Thyroid gland (tissue), 4 donors: ENCODE measurements at regions not wholly inside any gene's neighbourhood (a gene's known extent, or its start where the extent isn't known, plus 50 kb on each side); places are given as distances from the start of the nearest gene placed in this dataset.
"Not testable (repeated sequence)": the region's sequence is repeated elsewhere in the genome, so short reads cannot be mapped to it uniquely, and the experiment has no call there.

Experiments used
- DNase-seq, 2 donors: peaks; one replicate each; pipeline ENCODE4 v3.0.0-alpha.2; 2019
- H3K27ac ChIP-seq, 3 donors: fragments of 200-600 bp; sonication (generic); 1 replicate in 2 of 3; 2 replicates in 1 of 3; pipeline ENCODE4 v1.5.1; 2016 to 2019; ENCODE audit warnings: mild to moderate bottlenecking in 1 of 3, moderate library complexity in 1 of 3
- H3K27me3 ChIP-seq: fragments of 200-600 bp; sonication (generic); one replicate; pipeline ENCODE4 v1.5.1; 2019
- H3K36me3 ChIP-seq, 2 donors: fragments of 200-600 bp; sonication (generic); one replicate each; pipeline ENCODE4 v1.5.1; 2016 to 2019
- H3K4me1 ChIP-seq, 2 donors: fragments of 200-600 bp; sonication (generic); one replicate each; pipeline ENCODE4 v1.5.1; 2017 to 2019
- H3K4me3 ChIP-seq, 3 donors: fragments of 200-600 bp; sonication (generic); replicated peaks in 1 of 3; 1 replicate in 2 of 3; 2 replicates in 1 of 3; pipeline ENCODE4 v1.5.1; 2016; ENCODE audit warnings: mild to moderate bottlenecking in 1 of 3
- H3K9me3 ChIP-seq: fragments of 200-600 bp; sonication (generic); one replicate; pipeline ENCODE4 v1.5.1; 2017
- CTCF ChIP-seq, 6 experiments: fragments of 200-600 bp in 3 of 6; fragments of 450-650 bp in 3 of 6; sonication (generic) in 3 of 6; IDR thresholded peaks; one replicate each; pipeline ENCODE4 v1.5.1; 2016 to 2019; ENCODE audit warnings: antibody characterized with exemption in 6 of 6, mild to moderate bottlenecking in 2 of 6, inconsistent platforms in 1 of 6, moderate library complexity in 1 of 6
- POLR2A ChIP-seq, 2 donors: fragments of 450-650 bp; IDR thresholded peaks; one replicate each; pipeline ENCODE4 v1.6.1; 2017; ENCODE audit warnings: antibody characterized with exemption in 2 of 2, mild to moderate bottlenecking in 2 of 2, moderate library complexity in 1 of 2
- WGBS, 2 donors: methylation state at CpG; one replicate each; pipeline ENCODE4 v1.1.5; 2017; 5-methylcytosine and 5-hydroxymethylcytosine counted together
- intact Hi-C: fragments of 100-400 bp; cut with DNase I; formaldehyde crosslinking; loops from one replicate; pipeline ENCODE4 v1.15.1; 2023

DNA sequence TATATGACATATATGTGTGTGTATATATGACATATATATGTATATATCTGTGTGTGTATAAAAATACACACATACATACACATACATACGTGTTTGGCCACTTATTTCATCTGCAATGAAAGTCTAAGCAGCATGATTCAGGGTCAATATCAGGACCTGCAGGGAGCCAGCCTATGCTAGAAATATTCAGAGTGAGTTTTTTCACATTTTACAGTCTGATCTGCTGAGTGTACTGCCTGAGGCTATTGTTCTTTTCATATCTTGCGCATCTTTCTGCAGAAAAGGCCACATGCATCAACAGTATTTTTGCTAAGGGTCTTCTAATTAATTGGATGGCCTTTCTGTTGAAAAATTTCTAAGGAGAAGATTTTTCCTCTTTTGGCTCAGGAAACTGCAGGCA is 80.0 kb upstream of the TSPY4 start:
- Histone ChIP-seq H3K27me3 (no peaks in the 10 kb centered on the region), H3K27ac (no peak overlapping the region), H3K9me3 (no peaks in the 10 kb centered on the region), H3K4me3 (no peak overlapping the region), H3K36me3 (no peaks in the 10 kb centered on the region), H3K4me1 (no peaks in the 10 kb centered on the region)
- WGBS, 2 donors = 54 to 59% methylated on average over 2 of the region's 2 CpGs
- TF ChIP-seq CTCF (IDR thresholded peaks at IDR 0.05) (no peak), POLR2A (IDR thresholded peaks at IDR 0.05) (no peak)
- DNase-seq = no peak
- intact Hi-C loops = no loop called here

DNA sequence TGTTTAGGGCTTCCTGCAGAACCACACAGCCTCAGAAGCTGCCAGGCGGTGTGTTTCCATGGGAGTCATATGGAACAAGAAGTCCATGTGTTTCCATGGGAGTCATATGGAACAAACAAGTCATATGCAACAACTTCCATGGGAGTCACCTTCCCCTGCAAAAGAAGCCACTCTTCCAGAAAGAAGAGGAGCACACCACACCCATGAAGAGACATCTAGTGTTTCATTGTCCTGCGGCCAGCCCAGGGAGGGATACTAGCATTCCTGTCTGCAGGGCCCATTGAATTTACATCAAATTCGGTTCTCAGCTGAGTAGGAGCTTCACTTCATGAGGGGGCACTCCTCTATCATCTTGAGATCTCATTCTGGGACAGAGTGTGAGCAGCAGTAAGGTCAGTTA is 79.5 kb upstream of the TSPY4 start:
- no peak for TF ChIP-seq CTCF (IDR thresholded peaks at IDR 0.05)
- TF ChIP-seq POLR2A (IDR thresholded peaks at IDR 0.05) = no peak
- Histone ChIP-seq H3K4me1 (no peaks in the 10 kb centered on the region), H3K9me3 (no peaks in the 10 kb centered on the region), H3K27ac (no peak overlapping the region), H3K36me3 (no peaks in the 10 kb centered on the region), H3K4me3 (no peak overlapping the region), H3K27me3 (no peaks in the 10 kb centered on the region)
- intact Hi-C loops = no loop called here
- DNase-seq = no peak
- WGBS, 2 donors = 17 to 25% methylated on average over 2 of the region's 3 CpGs

- Histone ChIP-seq H3K27me3 (no peaks in the 10 kb centered on the region), H3K27ac (no peak overlapping the region), H3K4me3 (no peak overlapping the region), H3K36me3 (no peaks in the 10 kb centered on the region), H3K9me3 (no peaks in the 10 kb centered on the region), H3K4me1 (no peaks in the 10 kb centered on the region)
- intact Hi-C loops = no loop called here
- peak; percentile 40 to 44 for DNase-seq
- TF ChIP-seq POLR2A (IDR thresholded peaks at IDR 0.05) (no peak), CTCF (IDR thresholded peaks at IDR 0.05) (no peak)
- WGBS, 2 donors = 60 to 83% methylated on average over 1 of the region's 1 CpG
Measured at GRCh38 chrY:9259368-9259767, 77.9 kb upstream of the TSPY4 start.

DNA sequence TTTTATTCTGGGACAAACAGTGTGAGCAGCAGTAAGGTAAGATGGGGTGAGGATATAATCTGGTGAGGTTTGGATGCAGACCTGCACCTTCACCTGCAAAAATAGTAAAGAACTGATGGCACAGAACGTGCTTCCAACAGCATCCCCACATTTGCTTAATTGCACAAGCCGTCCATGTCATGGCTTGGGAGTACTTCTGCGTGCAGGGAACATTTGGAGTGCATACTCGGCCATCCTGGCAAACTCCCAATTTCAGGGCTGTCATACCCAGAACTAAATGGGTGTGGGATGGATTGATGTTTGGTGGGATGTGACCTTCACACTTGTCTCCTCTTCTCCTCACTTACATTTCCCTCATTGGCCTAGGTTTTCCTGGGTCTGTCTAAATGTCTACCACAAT is 76.8 kb upstream of the TSPY4 start:
- DNase-seq = no peak
- no peak overlapping the region for H3K4me3 ChIP-seq
- WGBS, 2 donors = 32 to 44% methylated on average over 4 of the region's 4 CpGs
- H3K27ac ChIP-seq = no peak overlapping the region
- no peaks in the 10 kb centered on the region for H3K27me3 ChIP-seq
- H3K36me3 ChIP-seq = no peaks in the 10 kb centered on the region
- intact Hi-C loops = no loop called here
- TF ChIP-seq CTCF (IDR thresholded peaks at IDR 0.05) (no peak), POLR2A (IDR thresholded peaks at IDR 0.05) (no peak)
- H3K4me1 ChIP-seq = no peaks in the 10 kb centered on the region
- no peaks in the 10 kb centered on the region for H3K9me3 ChIP-seq

GRCh38 chrY:9265551-9265950 is 71.7 kb upstream of the TSPY4 start:
- intact Hi-C loops = no loop called here
- Histone ChIP-seq H3K36me3 (no peaks in the 10 kb centered on the region), H3K4me1 (no peaks in the 10 kb centered on the region), H3K4me3 (no peak overlapping the region), H3K27me3 (no peaks in the 10 kb centered on the region), H3K27ac (no peak overlapping the region), H3K9me3 (no peaks in the 10 kb centered on the region)
- DNase-seq = no peak
- 26 to 30% methylated on average over 2 to 3 of the region's 3 CpGs for WGBS, 2 donors
- TF ChIP-seq CTCF (IDR thresholded peaks at IDR 0.05) = no peak
- TF ChIP-seq POLR2A (IDR thresholded peaks at IDR 0.05) = no peak

DNA sequence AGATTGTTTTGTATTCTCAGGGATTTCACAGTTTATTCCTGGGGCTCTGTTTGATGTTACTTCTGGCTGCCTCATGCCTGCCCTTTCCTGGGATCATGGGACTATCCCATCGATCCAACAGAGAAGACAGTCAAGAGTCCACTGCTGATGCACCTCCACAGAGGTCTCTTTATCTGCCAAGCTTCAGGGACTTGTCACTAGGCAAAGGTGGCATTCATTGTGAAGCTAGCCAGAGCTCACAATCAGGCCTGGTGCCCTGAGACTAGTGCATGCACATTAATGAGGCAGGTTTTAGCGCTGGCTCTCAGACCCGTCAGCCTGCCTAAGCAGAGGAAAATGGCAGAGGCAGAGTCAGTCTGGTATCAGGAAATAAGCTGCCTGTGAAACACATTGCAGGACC is 66.9 kb upstream of the TSPY4 start:
- H3K27ac ChIP-seq, H3K4me1 ChIP-seq, H3K9me3 ChIP-seq, DNase-seq, intact Hi-C loops, H3K36me3 ChIP-seq, H3K4me3 ChIP-seq, H3K27me3 ChIP-seq: not testable (repeated sequence)
- 90 to 100% methylated on average over 1 to 2 of the region's 3 CpGs for WGBS, 2 donors

GRCh38 chrY:9272847-9273246 is 64.4 kb upstream of the TSPY4 start:
- H3K27ac ChIP-seq, H3K4me3 ChIP-seq, H3K4me1 ChIP-seq, H3K36me3 ChIP-seq, intact Hi-C loops, H3K9me3 ChIP-seq, DNase-seq, H3K27me3 ChIP-seq: not testable (repeated sequence)
- WGBS, 2 donors = 60 to 87% methylated on average over 2 to 4 of the region's 6 CpGs

- DNase-seq, H3K27ac ChIP-seq, H3K4me1 ChIP-seq, intact Hi-C loops, H3K4me3 ChIP-seq, H3K9me3 ChIP-seq, H3K27me3 ChIP-seq, H3K36me3 ChIP-seq: not testable (repeated sequence)
- 42 to 50% methylated on average over 7 of the region's 7 CpGs for WGBS, 2 donors
Measured at GRCh38 chrY:9278842-9279241, 58.4 kb upstream of the TSPY4 start.
